ENCODE measurements at regions not wholly inside any gene's neighbourhood (a gene's known extent, or its start where the extent isn't known, plus 50 kb on each side); places are given as distances from the start of the nearest gene placed in this dataset.

GRCh38 chr5:129384736-129385135 is 75.4 kb upstream of the ADAMTS19 start:
- TF ChIP-seq POLR2AphosphoS5 (IDR thresholded peaks at IDR 0.05) (no peak), SMC3 (conservative IDR thresholded peaks at IDR 0.05; ENCODE audit: poor library complexity) (no peak), REST (IDR thresholded peaks at IDR 0.05; ENCODE audit: borderline replicate concordance) (no peak), RAD21 (conservative IDR thresholded peaks at IDR 0.05) (no peak), EZH2 (IDR thresholded peaks at IDR 0.05; ENCODE audit: borderline replicate concordance, insufficient read depth, low read length, poor library complexity, severe bottlenecking) (no peak), EP300 (conservative IDR thresholded peaks at IDR 0.05; ENCODE audit: poor library complexity, severe bottlenecking) (no peak), MXI1 (conservative IDR thresholded peaks at IDR 0.05; ENCODE audit: poor library complexity, severe bottlenecking) (no peak), TAF1 (IDR thresholded peaks at IDR 0.05; ENCODE audit: low read depth) (no peak), CTCF (IDR thresholded peaks at IDR 0.05; ENCODE audit: poor library complexity, severe bottlenecking) (no peak)
- H3K9me2 ChIP-seq (ENCODE audit: insufficient read depth, low read length), result no peaks in the 10 kb centered on the region
- no peaks in the 10 kb centered on the region for H3K9me3 ChIP-seq (ENCODE audit: low read length)
- no peaks in the 10 kb centered on the region for H3K79me2 ChIP-seq (replicated peaks; ENCODE audit: insufficient read depth, low read length)
- H3K4me2 ChIP-seq (ENCODE audit: low read length), result no peak overlapping the region
- H3K27ac ChIP-seq (ENCODE audit: low read length), result no peak overlapping the region
- no peaks in the 10 kb centered on the region for H3K27me3 ChIP-seq (ENCODE audit: insufficient read depth, low read depth, low read length)
- H3K36me3 ChIP-seq (ENCODE audit: insufficient read depth, low read length), result no peaks in the 10 kb centered on the region
- no peaks in the 10 kb centered on the region for H4K20me1 ChIP-seq (ENCODE audit: insufficient read depth)
- no peak overlapping the region for H3K4me3 ChIP-seq (ENCODE audit: low read length)
- no peaks in the 10 kb centered on the region for H3F3A ChIP-seq (ENCODE audit: insufficient read depth, low read length, poor library complexity, severe bottlenecking)
- H2AFZ ChIP-seq (ENCODE audit: low read depth, low read length), result no peak overlapping the region
- H3K9ac ChIP-seq (ENCODE audit: low read length), result no peak overlapping the region

- Histone ChIP-seq H3K4me3 (ENCODE audit: low read length) (no peak overlapping the region), H3K9ac (ENCODE audit: low read length) (no peak overlapping the region), H3K4me2 (ENCODE audit: low read length) (no peak overlapping the region), H4K20me1 (ENCODE audit: insufficient read depth) (no peaks in the 10 kb centered on the region), H3K36me3 (ENCODE audit: insufficient read depth, low read length) (no peaks in the 10 kb centered on the region), H3F3A (ENCODE audit: insufficient read depth, low read length, poor library complexity, severe bottlenecking) (no peaks in the 10 kb centered on the region), H3K27me3 (ENCODE audit: insufficient read depth, low read depth, low read length) (no peaks in the 10 kb centered on the region), H2AFZ (ENCODE audit: low read depth, low read length) (no peak overlapping the region), H3K27ac (ENCODE audit: low read length) (no peak overlapping the region), H3K9me2 (ENCODE audit: insufficient read depth, low read length) (no peaks in the 10 kb centered on the region), H3K79me2 (replicated peaks; ENCODE audit: insufficient read depth, low read length) (no peaks in the 10 kb centered on the region), H3K9me3 (ENCODE audit: low read length) (no peaks in the 10 kb centered on the region)
- TF ChIP-seq TAF1 (IDR thresholded peaks at IDR 0.05; ENCODE audit: low read depth), result no peak
- no peak for TF ChIP-seq EP300 (conservative IDR thresholded peaks at IDR 0.05; ENCODE audit: poor library complexity, severe bottlenecking)
- no peak for TF ChIP-seq MXI1 (conservative IDR thresholded peaks at IDR 0.05; ENCODE audit: poor library complexity, severe bottlenecking)
- TF ChIP-seq EZH2 (IDR thresholded peaks at IDR 0.05; ENCODE audit: borderline replicate concordance, insufficient read depth, low read length, poor library complexity, severe bottlenecking), result no peak
- TF ChIP-seq POLR2AphosphoS5 (IDR thresholded peaks at IDR 0.05), result no peak
These were observed 72.2 kb upstream of the ADAMTS19 start for GRCh38 chr5:129387944-129388343.
